Body of pancreas (tissue), 4 donors: ENCODE measurements at regions not wholly inside any gene's neighbourhood (a gene's known extent, or its start where the extent isn't known, plus 50 kb on each side); places are given as distances from the start of the nearest gene placed in this dataset.

Source experiments
- POLR2A ChIP-seq, 3 donors: fragments of 450-650 bp; IDR thresholded peaks; one replicate each; pipeline ENCODE4 v1.6.1; 2016; ENCODE audit warnings: antibody characterized with exemption in 3 of 3, mild to moderate bottlenecking in 2 of 3
- TF ChIP-seq, protein P1 (sequence below), 7 experiments: fragments of 450-650 bp in 4 of 7; fragments of 200-600 bp in 3 of 7; sonication (generic) in 3 of 7; IDR thresholded peaks; one replicate each; pipeline ENCODE4 v1.5.1; 2016 to 2019; ENCODE audit warnings: antibody characterized with exemption in 7 of 7

GRCh38 chr14:83830316-83830715 lies 1699.6 kb upstream of the FLRT2 start:
- TF ChIP-seq, protein P1, sequence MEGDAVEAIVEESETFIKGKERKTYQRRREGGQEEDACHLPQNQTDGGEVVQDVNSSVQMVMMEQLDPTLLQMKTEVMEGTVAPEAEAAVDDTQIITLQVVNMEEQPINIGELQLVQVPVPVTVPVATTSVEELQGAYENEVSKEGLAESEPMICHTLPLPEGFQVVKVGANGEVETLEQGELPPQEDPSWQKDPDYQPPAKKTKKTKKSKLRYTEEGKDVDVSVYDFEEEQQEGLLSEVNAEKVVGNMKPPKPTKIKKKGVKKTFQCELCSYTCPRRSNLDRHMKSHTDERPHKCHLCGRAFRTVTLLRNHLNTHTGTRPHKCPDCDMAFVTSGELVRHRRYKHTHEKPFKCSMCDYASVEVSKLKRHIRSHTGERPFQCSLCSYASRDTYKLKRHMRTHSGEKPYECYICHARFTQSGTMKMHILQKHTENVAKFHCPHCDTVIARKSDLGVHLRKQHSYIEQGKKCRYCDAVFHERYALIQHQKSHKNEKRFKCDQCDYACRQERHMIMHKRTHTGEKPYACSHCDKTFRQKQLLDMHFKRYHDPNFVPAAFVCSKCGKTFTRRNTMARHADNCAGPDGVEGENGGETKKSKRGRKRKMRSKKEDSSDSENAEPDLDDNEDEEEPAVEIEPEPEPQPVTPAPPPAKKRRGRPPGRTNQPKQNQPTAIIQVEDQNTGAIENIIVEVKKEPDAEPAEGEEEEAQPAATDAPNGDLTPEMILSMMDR (IDR thresholded peaks at IDR 0.05) = no peak
- TF ChIP-seq POLR2A (IDR thresholded peaks at IDR 0.05) = no peak
